ENCODE measurements at regions not wholly inside any gene's neighbourhood (a gene's known extent, or its start where the extent isn't known, plus 50 kb on each side); places are given as distances from the start of the nearest gene placed in this dataset.
"Not testable (repeated sequence)": the region's sequence is repeated elsewhere in the genome, so short reads cannot be mapped to it uniquely, and the experiment has no call there.

DNA sequence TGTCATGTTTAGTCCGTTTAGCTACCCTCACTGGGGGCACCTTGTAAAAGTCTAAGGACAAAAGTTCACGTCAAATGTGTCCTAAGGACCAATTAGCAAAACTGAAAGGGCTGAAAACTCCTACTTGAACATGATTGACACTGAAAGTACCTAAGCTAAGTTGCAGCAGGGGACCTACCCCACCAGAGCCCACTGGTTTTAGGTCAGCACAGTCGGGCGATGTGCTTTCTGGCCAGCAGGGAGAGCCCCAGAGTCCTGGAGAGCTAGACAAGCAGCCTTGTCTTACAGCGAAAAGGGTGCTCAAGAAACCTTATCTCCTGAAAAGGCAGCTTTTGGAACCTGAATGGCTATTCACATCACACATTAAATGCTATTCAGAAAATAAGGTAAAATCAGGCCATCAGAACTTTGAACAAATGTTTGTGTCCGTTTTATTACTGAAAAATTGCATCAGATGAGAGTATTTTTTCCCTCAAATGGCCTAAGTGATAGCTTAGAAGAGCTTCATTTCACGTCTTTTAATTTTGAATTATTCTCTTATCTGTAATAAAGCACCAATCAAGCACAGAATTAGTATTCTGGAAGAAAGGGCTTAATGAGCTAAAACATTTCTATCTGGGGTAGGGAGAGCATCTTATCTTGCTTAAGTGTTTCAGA, 52.2 kb upstream of the MKI67 start:
- DNase-seq (ENCODE audit: insufficient read length, low spot score), result peak; percentile 12
- FAIRE-seq, result no peak

DNA sequence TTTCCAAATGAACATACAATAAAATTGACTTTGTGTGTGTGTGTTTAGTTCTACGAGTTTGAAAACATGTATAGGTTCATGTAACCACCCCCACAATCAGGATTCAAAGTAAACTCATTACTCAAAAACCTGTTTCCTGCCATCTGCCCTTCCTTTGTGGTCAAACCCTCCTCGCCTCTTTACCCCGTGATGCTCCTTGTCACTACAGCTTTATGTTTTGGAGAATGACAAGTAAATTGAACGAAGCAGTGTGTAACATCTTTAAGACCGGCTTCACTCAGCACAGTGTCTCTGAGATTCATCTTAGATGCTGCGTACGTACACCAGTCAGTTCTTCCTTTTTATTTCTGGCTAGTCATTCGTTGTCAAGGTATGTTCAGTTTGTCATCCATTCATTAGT, 54.6 kb upstream of the MKI67 start:
- FAIRE-seq, result no peak
- no peak for DNase-seq (ENCODE audit: insufficient read length, low spot score)

DNA sequence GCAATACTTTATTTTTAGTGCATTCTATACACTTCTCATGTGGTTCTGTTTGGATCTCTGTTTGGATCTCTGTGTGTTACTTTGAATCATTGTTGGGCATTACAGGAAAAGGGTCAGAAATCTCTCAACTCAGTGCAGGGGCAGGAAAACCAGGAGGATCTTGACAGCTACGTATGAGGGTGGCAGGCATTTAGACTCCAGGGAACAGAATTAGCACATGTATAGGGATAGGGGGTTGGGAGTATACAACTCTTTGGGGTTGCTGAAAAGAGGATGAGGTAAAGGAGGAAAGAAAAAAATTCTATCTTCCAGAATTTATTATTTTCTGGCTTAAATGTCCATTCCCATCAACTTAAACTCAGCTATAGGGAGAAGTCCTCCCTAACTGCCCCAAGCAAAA, 59.4 kb upstream of the MKI67 start:
- no peak for DNase-seq (ENCODE audit: insufficient read length, low spot score)

DNA sequence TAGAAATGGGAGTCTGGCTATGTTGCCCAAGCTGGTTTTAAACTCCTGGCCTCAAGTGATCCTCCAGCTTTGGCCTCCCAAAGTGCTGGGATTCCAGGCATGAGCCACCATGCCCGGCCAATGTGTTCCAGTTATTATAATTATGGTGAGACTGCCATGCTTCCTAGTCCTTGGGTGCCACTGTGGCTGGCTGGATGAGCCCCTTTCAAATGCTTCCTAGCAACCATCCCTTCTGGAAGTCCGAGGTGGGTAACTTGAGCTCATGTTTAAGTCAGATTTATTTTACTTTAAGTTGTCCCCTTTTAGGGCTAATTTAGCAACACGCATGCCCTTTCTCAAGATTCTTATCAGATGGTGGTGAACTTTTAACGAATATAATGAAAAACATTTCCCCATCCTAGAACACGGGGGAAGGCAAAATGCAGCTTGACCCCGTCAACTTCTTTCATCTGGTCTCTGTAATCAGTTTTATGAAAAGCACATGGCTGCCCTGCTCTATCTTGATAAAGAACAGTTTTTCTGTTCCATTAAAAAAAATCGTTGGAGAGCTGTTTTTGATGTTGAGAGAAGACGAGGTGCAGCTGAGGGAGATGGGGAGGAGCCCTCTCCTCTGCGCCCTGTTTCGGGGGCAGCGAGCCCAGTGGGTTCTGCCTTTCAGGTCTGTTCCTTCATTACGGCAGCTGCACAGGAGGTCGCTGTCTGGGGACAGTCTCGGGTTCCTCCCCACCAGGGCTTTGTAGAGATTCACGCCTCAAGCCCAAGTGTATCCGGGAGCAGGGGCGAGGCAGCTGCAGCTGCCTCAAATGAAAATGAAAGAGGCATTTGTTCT, 61.0 kb upstream of the MKI67 start:
- DNase-seq (ENCODE audit: insufficient read length, low spot score) (no peak), FAIRE-seq (no peak)

More for the DNA sequence above, 59.4 kb upstream of the MKI67 start:
- FAIRE-seq, result no peak

DNA sequence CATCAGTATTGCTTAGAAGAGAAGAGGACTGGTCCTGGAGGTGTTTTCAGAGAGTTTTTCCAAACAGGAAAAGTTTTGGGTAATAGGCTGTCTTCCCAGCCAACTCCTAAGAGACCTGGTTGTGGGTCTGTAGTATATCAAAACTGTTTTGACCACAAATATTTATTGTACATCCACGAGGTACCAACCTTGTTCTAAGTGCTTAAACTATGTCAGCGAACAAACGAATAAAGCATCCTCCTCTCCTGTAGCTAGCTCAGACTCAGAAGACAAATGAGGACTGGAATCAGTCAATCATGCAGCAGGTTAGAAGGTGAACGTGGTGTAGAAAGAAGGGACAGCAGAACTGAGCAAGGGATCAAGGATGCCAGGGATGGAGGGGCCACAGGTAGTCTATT, 61.6 kb upstream of the MKI67 start:
- no peak for DNase-seq (ENCODE audit: insufficient read length, low spot score)
- FAIRE-seq, result no peak

DNA sequence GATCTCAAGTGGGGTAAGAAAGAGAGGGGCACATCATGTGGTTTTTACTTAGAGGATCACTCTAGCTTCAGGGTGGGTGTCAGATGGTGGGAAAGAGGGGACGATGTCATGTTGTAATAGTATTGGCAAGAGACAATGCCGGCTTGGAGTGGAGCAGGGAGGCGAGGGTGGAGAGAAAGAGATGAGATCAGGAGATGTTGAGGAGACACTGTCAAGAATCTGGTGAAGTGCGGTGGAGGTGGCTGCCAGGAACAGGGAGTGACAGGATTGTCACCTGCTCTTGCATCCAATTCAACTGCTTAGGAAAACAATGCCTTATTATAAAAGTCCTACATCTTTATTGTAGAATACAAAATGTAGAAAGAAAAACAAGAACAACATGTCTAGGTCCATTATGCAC, 63.0 kb upstream of the MKI67 start:
- FAIRE-seq, result no peak
- DNase-seq (ENCODE audit: insufficient read length, low spot score), result no peak

DNA sequence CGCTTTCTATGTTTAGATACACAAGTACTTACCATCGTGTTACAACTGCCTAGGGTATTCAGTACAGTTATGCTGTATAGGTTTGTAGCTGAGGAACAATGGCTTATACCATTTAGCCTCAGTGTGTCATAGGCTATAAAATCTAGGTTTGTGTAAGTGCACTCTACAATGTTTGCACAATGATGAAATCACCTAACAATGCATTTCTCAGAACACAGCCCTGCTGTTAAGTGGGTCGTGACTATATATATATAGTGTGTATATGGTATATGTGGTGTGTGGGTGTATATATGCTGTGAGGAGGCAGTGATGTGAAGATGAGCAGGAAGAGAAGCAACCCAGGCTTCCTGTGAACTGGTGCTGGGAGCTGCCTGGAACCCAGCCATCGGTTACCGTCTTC, 65.6 kb upstream of the MKI67 start:
- FAIRE-seq (no peak), DNase-seq (ENCODE audit: insufficient read length, low spot score) (no peak)

DNA sequence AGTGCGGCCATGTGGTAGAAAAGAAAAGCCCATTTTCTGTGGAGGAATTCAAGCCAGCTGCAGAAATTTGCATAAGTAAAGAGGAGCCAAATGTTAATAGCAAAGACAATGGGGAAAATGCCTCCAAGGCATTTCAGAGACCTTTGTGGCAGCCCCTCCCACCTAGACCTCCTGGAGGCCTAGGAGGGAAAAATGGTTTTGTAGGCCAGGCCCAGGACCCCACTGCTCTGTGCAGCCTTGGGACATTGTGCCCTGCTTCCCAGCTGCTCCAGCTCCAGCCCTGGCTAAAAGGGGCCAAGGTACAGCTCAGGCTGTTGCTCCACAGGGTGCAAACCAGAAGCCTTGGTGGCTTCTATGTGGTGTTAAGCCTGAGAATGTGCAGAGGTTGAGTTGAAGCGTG, 75.6 kb upstream of the MKI67 start:
- DNase-seq (ENCODE audit: insufficient read length, low spot score); FAIRE-seq: not testable (repeated sequence)

DNA sequence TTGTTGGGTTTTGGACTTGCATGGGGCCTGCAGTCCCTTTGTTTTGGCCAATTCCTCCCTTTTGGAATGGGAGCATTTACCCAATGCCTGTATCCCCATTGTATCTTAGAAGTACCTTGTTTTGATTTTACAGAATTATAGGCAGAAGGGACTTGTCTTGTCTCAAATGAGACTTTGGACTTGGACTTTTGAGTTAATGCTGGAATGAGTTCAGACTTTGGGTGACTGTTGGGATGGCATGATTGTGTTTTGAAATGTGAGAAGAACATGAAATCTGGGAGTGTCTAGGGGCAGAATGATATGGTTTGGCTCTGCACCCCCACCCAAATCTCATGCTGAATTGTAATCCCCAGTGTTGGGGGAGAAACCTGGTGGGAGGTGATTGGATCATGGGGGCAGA, 76.8 kb upstream of the MKI67 start:
- no peak for DNase-seq (ENCODE audit: insufficient read length, low spot score)
- no peak for FAIRE-seq

DNA sequence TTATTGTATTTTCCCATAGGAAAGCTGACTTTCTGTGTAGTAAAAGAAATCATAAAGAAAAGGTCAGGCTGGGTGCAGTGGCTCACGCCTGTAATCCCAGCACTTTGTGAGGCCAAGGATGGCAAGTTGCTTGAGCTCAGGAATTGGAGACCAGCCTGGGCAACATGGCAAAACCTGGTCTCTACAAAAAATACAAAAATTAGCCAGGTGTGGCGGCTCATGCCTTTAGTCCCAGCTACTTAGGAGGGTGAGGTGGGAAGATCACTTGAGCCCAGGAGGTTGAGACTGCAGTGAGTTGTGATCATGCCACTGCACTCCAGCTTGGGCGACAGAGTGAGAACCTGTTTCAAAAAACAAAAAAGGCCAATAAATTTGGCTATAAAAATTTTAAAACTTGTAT, 79.4 kb upstream of the MKI67 start:
- FAIRE-seq; DNase-seq (ENCODE audit: insufficient read length, low spot score): not testable (repeated sequence)

DNA sequence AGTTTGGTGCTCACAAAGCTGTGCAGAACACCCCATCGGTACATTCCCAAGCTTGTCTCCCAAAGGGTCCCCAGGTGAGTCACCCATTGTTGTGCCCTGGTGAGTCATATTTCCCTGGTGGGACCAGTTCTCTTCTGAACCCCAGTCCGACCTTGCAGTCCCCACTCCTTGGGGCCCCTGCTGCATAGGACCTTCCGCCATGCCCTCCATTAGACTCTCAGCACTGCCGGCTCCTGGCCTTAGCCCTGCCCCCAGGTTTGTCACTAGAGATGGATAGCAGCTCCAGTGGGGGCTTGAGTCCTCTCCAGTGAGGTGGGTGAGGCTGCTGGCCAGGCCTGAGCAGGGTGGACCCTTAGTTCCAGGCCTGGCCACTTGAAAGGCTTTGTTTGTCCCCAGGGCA, 80.5 kb upstream of the MKI67 start:
- DNase-seq (ENCODE audit: insufficient read length, low spot score) (no peak), FAIRE-seq (no peak)

DNA sequence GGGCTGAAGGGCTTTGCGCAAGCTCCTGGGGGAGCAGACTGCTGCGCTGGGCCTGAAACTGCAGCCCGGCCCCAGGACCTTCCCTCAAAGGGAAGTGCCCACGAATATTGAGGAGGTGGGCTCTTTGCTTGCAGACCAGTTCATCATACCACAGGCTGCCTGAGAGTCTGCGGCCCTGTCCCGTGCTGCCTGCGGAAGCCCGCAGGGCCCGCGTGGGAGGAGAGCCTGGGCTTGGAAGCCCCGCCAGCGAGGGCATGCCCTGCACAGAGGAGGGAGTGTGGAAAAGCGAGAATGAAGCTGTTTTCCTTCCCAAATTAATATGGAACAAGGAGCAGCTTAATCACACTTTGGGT, 83.6 kb upstream of the MKI67 start:
- FAIRE-seq (no peak), DNase-seq (ENCODE audit: insufficient read length, low spot score) (no peak)

DNA sequence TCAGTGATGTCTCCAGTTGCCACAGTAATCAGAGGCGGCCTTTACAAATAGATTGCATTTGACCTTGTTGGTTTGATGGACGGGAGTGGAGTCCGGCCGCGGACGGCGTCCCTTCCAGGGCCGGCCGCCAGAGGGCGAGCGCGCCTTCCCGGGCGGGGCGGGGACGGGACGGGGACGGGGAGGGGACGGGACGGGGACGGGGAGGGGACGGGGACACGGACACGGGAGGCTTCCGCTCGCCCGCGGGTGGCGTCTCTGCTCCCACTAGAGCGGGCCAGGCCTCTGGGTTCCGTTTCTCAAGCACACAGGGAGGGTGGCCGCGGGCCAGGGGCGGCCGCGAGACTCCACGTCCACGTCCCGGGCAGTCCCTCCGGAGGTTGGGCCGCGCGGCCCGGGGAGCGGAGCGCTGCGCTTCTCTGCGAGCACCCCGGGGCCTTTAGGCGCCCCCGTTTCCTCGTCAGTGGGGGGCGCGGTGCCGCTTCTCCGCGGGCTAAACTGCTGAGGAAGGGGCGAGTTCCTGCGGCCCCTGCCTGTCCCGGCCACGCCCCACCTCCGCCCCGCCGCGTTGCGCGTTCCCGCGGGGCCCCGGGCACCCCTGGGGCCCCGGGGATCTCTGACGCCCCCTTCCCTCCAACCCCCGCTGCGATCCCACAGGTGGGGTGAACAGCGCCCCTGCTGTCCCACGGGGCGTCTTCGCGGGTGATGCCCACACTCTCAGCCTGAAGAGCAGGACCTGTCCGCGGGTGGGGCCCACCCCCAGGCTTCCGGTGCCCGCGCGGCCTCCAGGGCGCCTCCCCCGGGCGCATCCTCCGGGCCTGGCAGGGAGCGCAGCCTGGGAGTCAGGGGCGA, 84.2 kb upstream of the MKI67 start:
- no peak for FAIRE-seq

DNA sequence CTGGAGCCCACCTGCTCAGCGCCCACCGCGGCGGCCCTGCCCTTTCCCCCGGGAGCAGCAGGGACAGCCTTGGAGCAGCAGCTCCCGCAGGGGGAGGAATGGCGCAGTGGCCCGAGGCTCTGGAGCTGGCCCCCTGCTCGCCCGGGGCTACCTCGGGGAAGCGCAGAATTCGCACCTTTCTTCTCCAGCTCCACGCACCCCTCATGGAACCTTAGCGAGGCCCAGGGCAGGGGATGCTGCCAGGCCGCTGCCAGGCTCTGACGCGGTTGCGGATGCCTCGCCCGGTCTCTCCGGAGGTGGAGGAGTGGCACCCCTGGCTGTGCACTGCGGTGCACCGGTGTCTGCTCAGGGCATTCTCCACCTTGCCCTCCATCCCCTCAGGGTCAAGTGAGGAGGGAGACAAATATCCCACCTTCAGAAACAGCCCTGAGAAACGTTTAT, 84.9 kb upstream of the MKI67 start:
- FAIRE-seq (no peak), DNase-seq (ENCODE audit: insufficient read length, low spot score) (no peak)

More for the DNA sequence above, 84.2 kb upstream of the MKI67 start:
- DNase-seq (ENCODE audit: insufficient read length, low spot score), result peak; percentile 34

DNA sequence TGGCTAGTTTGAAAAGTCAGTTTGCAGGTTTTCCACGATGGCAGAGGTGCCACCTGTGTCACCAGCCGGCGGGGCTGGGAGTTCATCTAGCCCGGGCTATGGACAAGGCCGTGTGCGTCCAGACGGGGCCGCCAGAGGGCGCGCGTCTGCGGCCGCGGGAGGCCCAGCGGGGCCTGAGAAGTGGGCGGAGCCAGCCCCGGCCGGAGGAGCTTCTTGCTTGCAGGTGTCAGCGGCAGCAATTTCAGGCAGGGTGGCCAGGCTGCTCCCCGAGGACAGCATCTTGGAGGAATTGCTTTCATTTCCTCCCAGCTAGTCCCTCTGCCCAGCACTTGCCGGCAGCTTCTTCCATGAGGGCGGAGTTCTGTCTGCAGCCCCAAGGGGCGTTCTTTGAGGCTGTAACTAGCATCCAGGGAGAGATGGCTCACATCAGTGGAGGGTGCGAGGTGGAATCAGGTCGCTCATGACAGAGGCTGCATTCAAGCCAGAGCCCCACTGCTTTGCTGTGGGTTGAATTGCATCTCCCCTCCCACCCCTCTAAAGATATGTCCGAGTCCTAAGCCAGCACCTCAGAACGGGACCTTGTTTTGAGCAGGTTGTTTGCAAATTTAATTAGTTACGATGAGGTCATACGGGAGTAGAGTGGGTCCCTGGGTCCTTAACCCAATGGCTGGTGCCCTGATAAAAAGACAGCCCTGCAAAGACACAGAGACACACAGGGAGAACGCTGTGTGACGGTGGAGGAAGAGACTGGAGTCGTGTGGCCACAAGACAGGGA, 85.9 kb upstream of the MKI67 start:
- FAIRE-seq (no peak), DNase-seq (ENCODE audit: insufficient read length, low spot score) (peak; percentile 74)

DNA sequence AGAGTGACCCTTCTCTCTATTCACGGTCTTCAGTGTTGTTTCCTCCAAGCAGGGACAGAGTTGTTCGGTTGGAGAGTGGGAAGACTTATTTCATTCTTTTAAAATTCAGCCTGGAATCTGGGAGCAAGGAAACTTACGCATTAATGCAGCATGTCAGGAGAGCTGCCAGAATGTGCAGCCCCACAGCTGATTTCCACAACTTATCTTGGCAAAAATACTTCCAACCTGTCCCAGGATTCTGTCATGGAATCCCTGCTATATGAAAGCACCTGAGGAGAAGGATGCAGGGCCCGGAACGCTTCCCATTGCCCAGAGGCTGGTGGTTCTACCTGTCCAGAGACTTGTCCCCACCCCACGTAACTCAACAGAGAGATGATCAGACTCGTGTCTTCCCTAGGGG, 86.9 kb upstream of the MKI67 start:
- no peak for FAIRE-seq
- DNase-seq (ENCODE audit: insufficient read length, low spot score), result no peak

DNA sequence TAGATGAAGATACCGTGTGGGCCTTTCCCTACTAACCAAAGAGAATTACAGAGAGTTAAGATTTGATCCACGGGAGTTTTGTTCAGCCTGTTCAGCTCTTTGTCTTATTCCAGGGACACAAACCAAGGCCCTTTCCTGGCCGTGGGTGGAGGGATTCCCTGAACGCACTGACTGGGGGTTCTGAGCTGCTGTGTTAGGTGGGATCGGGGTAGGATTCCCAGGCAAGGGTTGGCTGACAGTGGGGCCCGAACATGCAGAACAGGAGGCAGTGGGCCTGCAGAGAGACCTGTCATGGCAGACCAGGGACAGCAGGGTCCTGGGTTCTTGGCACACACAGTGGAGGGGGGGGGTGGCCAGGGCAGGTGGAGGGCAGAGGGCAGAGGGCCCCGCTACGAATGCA, 89.5 kb upstream of the MKI67 start:
- no peak for FAIRE-seq

DNA sequence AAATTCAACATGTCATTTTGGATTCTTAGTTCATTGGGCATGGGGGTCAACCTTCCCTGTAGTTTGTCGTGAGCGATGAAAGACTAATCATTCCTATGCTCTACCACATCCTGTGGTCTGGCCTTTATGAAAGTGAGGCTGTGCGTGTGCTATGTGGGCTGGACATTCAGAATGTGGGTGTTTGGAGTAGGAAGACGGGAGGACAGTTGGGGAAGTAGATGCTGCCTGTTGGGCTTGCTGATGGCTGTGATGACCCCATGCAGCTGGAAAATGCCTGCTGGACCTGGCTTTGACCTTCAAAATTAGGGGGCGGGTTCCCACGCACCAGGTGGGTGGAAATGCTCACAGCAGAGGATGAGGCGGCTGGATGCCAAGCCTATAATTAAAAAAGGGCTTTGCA, 90.9 kb upstream of the MKI67 start:
- DNase-seq (ENCODE audit: insufficient read length, low spot score), result no peak
- FAIRE-seq, result no peak

More for the DNA sequence above, 89.5 kb upstream of the MKI67 start:
- no peak for DNase-seq (ENCODE audit: insufficient read length, low spot score)

DNA sequence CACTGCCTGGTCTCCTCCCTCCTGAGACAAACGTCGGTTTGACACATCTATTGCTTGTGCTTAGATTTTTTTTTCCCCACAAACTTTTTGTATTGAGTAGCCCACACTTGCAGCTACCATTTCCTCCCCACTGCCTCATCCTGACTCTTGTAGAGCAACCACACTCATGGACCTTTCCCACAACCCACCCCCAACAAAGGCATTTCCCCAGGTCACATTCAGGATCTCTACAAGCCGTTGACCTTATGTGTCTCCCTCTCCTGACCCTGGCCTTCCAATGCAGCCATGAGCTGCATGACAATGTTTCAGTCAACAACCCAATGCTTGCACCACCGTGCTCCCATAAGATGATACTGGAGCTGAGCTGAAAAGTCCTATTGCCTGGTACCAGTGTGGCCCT, 91.9 kb upstream of the MKI67 start:
- no peak for FAIRE-seq

DNA sequence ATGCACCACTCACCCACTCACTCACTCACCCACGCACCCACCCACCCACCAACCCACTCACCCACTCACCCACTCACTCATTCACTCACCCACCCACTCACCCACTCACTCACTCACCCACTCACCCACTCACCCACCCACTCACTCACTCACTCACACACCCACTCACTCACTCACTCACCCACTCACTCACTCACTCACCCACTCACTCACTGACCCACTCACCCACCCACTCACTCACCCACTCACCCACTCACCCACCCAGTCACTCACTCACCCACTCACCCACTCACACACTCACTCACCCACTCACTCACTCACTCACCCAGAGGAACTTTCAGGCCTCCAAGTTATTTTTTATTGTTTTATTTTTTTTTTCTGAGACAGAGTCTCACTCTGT, 93.1 kb upstream of the MKI67 start:
- FAIRE-seq (no peak), DNase-seq (ENCODE audit: insufficient read length, low spot score) (no peak)

More for the DNA sequence above, 91.9 kb upstream of the MKI67 start:
- DNase-seq (ENCODE audit: insufficient read length, low spot score), result no peak

DNA sequence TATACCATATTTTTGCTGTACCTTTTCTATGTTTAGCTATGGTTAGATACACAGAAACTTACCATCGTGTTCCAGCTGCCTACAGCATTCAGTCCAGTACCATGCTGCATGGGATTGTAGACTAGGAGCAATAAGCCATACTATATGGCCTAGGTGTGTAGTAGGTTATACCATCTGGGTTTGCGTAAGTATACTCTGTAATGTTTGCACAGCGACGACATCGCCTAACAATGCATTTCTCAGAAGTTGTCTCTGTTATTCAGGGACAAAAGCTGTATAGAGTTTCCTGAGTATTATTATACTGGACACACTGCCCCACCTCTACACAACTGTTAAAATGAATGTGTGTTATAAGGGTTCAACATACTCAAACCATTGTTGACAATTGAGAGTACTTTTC, 93.8 kb upstream of the MKI67 start:
- FAIRE-seq, result no peak
- DNase-seq (ENCODE audit: insufficient read length, low spot score), result no peak
